Neutrophil (primary cell): ENCODE measurements at regions not wholly inside any gene's neighbourhood (a gene's known extent, or its start where the extent isn't known, plus 50 kb on each side); places are given as distances from the start of the nearest gene placed in this dataset.
"Not testable (repeated sequence)": the region's sequence is repeated elsewhere in the genome, so short reads cannot be mapped to it uniquely, and the experiment has no call there.

ENCODE experiments used
- H3K27ac ChIP-seq: fragments of 200-600 bp; sonication (generic); 2 replicates; pipeline ENCODE4 v1.5.1; 2016; ENCODE audit warnings: mild to moderate bottlenecking, moderate library complexity
- H3K27me3 ChIP-seq: fragments of 200-600 bp; sonication (generic); 2 replicates; pipeline ENCODE4 v1.6.0; 2016; ENCODE audit warnings: mild to moderate bottlenecking
- H3K36me3 ChIP-seq: fragments of 200-600 bp; sonication (generic); 2 replicates; pipeline ENCODE4 v1.5.1; 2017
- H3K4me1 ChIP-seq, 2 experiments: fragments of 200-600 bp in 1 of 2; sonication (generic) in 1 of 2; 1 replicate in 1 of 2; 2 replicates in 1 of 2; pipeline versions ENCODE4 v1.5.1 to v1.6.1; 2013 to 2016; ENCODE audit warnings: low read depth in 1 of 2, low read length in 1 of 2, mild to moderate bottlenecking in 1 of 2, moderate library complexity in 1 of 2; ENCODE audit not compliant: control insufficient read depth in 1 of 2, insufficient read depth in 1 of 2
- H3K4me3 ChIP-seq, 2 experiments: fragments of 200-600 bp in 1 of 2; sonication (generic) in 1 of 2; 1 replicate in 1 of 2; 2 replicates in 1 of 2; pipeline ENCODE4 v1.5.1; 2013 to 2016; ENCODE audit warnings: low read depth in 1 of 2, low read length in 1 of 2, mild to moderate bottlenecking in 1 of 2, moderate library complexity in 1 of 2
- H3K9me3 ChIP-seq: fragments of 200-600 bp; sonication (generic); 2 replicates; pipeline ENCODE4 v1.5.1; 2016
- CTCF ChIP-seq: fragments of 200-600 bp; sonication (generic); IDR thresholded peaks from 2 replicates; pipeline ENCODE4 v1.5.1; 2016; ENCODE audit warnings: antibody characterized with exemption

GRCh38 chr16:10280262-10281170, 98.3 kb upstream of the GRIN2A start:
- H3K27me3 ChIP-seq, result no peaks in the 10 kb centered on the region
- H3K36me3 ChIP-seq, result no peaks in the 10 kb centered on the region
- no peaks in the 10 kb centered on the region for H3K9me3 ChIP-seq
- H3K4me3 ChIP-seq, result no peak overlapping the region
- no peaks in the 10 kb centered on the region for H3K4me1 ChIP-seq
- no peak overlapping the region for H3K27ac ChIP-seq
- no peak for TF ChIP-seq CTCF

GRCh38 chr16:10282367-10282766, 100.1 kb upstream of the GRIN2A start:
- H3K27ac ChIP-seq, result no peak overlapping the region
- no peaks in the 10 kb centered on the region for H3K9me3 ChIP-seq
- H3K27me3 ChIP-seq, result no peaks in the 10 kb centered on the region
- H3K36me3 ChIP-seq, result no peaks in the 10 kb centered on the region
- H3K4me1 ChIP-seq, result no peaks in the 10 kb centered on the region
- no peak for TF ChIP-seq CTCF
- H3K4me3 ChIP-seq, result no peak overlapping the region

GRCh38 chr16:10283246-10283645, 101.0 kb upstream of the GRIN2A start:
- H3K27me3 ChIP-seq, H3K36me3 ChIP-seq, H3K9me3 ChIP-seq, H3K27ac ChIP-seq, H3K4me1 ChIP-seq, H3K4me3 ChIP-seq: not testable (repeated sequence)

- H3K27ac ChIP-seq, H3K4me1 ChIP-seq, H3K9me3 ChIP-seq, H3K36me3 ChIP-seq, H3K4me3 ChIP-seq, H3K27me3 ChIP-seq: not testable (repeated sequence)
Measured at GRCh38 chr16:10290467-10291105, 95.3 kb upstream of the ATF7IP2 start.

DNA sequence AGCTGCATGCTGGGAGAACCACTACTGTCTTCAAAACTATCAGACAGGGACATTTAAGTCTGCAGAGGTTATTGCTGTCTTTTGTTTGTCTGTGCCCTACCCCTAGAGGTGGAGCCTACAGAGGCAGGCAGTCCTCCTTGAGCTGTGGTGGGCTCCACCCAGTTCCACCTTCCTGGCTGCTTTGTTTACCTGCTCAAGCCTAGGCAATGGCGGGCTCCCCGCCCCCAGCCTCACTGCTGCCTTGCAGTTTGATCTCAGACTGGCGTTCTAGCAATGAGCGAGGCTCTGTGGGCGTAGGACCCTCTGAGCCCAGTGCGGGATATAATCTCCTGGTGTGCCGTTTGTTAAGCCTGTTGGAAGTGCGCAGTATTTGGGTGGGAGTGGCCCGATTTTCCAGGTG, 93.7 kb upstream of the ATF7IP2 start:
- not testable (repeated sequence) for H3K9me3 ChIP-seq, H3K27me3 ChIP-seq, H3K36me3 ChIP-seq, H3K4me1 ChIP-seq, H3K27ac ChIP-seq, H3K4me3 ChIP-seq

DNA sequence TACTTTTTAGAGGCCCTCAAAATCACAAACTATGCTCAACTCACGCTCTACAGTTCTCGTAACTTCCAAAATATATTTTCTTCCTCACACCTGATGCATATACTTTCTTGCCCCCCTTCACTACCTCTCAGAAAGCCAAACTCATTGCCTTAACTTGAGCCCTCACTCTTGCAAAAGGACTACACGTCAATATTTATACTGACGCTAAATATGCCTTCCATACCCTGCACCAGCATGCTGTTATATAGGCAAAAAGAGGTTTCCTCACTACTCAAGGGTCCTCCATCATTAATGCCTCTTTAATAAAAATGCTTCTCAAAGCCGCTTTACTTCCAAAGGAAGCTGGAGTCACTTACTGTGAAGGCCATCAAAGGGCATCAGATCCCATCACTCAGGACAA, 92.9 kb upstream of the ATF7IP2 start:
- not testable (repeated sequence) for H3K27me3 ChIP-seq, H3K4me1 ChIP-seq, H3K27ac ChIP-seq, H3K4me3 ChIP-seq, H3K36me3 ChIP-seq, H3K9me3 ChIP-seq

- H3K27me3 ChIP-seq, H3K4me1 ChIP-seq, H3K27ac ChIP-seq, H3K9me3 ChIP-seq, H3K36me3 ChIP-seq, H3K4me3 ChIP-seq: not testable (repeated sequence)
Measured at GRCh38 chr16:10294153-10294552, 91.7 kb upstream of the ATF7IP2 start.

DNA sequence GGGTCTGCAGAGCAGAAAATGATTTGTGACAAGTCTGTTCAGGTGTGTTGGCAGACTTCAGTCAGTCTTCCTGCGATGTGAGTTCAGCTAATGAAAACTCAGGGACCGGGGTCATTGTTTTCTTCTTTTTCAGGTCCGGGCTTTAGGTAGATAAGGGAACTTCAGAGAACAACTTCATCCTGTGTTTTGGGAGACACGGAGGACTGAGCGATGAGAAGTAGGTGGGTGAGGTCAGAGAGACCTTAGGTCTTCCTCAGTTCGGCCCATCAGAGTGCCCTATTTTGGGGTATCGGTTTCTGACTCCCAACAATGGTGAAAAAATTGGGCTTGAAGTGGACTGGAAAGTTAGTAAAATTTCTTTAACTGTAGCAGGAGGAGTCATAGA, 88.9 kb upstream of the ATF7IP2 start:
- no peaks in the 10 kb centered on the region for H3K4me1 ChIP-seq
- no peak overlapping the region for H3K4me3 ChIP-seq
- H3K27ac ChIP-seq, result no peak overlapping the region
- no peaks in the 10 kb centered on the region for H3K9me3 ChIP-seq
- TF ChIP-seq CTCF, result no peak
- no peaks in the 10 kb centered on the region for H3K27me3 ChIP-seq
- H3K36me3 ChIP-seq, result no peaks in the 10 kb centered on the region
